ENCODE measurements at regions not wholly inside any gene's neighbourhood (a gene's known extent, or its start where the extent isn't known, plus 50 kb on each side); places are given as distances from the start of the nearest gene placed in this dataset.

DNA sequence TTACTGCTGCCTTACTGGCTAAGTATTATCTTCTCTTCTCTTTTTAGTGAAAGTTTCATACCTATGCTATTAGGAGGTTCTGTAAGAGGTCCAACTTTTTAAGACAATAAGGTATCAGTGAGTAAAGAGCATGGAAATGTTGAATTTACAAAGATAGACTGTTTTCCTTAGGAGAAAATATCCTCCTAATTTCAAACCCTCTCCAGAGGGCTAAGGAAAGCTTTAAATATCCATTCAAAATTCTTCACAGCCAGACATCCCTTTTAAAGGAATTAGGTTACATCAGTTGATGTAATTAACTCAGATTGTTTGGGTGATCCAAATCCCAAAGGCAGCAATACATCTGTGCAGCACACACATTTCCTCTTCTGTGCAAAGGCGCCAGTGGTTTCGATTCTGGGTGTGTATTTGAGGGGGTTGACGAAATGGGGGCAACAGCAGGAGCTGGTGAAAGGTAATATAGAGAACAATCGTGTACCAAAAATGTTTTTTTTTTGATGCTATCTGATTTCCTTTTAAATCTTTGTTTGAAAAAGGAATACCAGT is 273.8 kb upstream of the RPS23 start (continued):
- TF ChIP-seq, protein P1, sequence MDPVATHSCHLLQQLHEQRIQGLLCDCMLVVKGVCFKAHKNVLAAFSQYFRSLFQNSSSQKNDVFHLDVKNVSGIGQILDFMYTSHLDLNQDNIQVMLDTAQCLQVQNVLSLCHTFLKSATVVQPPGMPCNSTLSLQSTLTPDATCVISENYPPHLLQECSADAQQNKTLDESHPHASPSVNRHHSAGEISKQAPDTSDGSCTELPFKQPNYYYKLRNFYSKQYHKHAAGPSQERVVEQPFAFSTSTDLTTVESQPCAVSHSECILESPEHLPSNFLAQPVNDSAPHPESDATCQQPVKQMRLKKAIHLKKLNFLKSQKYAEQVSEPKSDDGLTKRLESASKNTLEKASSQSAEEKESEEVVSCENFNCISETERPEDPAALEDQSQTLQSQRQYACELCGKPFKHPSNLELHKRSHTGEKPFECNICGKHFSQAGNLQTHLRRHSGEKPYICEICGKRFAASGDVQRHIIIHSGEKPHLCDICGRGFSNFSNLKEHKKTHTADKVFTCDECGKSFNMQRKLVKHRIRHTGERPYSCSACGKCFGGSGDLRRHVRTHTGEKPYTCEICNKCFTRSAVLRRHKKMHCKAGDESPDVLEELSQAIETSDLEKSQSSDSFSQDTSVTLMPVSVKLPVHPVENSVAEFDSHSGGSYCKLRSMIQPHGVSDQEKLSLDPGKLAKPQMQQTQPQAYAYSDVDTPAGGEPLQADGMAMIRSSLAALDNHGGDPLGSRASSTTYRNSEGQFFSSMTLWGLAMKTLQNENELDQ (CRISPR knock-in tag; IDR thresholded peaks at IDR 0.05; ENCODE audit: borderline replicate concordance) = no peak
- TF ChIP-seq, protein P2, sequence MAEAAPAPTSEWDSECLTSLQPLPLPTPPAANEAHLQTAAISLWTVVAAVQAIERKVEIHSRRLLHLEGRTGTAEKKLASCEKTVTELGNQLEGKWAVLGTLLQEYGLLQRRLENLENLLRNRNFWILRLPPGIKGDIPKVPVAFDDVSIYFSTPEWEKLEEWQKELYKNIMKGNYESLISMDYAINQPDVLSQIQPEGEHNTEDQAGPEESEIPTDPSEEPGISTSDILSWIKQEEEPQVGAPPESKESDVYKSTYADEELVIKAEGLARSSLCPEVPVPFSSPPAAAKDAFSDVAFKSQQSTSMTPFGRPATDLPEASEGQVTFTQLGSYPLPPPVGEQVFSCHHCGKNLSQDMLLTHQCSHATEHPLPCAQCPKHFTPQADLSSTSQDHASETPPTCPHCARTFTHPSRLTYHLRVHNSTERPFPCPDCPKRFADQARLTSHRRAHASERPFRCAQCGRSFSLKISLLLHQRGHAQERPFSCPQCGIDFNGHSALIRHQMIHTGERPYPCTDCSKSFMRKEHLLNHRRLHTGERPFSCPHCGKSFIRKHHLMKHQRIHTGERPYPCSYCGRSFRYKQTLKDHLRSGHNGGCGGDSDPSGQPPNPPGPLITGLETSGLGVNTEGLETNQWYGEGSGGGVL (CRISPR knock-in tag; IDR thresholded peaks at IDR 0.05) = no peak
- TF ChIP-seq SETDB1 (IDR thresholded peaks at IDR 0.05; ENCODE audit: low read length) (no peak), ZNF551 (CRISPR knock-in tag; IDR thresholded peaks at IDR 0.05) (no peak), MIER1 (IDR thresholded peaks at IDR 0.05; ENCODE audit: low read depth) (no peak)

DNA sequence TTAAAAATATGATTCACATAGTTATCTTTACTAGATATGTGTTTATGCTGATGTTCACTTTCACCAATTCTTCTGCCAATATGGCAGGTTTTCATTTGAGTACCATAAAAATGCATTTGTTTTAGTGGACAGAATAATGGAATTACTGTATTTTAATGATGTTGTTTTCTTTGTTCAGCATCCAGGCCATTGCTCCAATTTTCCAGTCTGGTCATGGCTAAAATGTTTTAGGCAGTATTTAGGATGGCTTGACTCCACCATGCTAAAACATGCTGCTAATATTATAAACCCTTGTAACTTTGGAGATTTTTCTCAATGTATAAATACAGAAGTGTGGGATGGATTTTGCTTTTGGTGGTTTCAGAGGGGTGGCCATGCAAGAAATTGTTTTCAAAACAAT is 273.0 kb upstream of the RPS23 start:
- H3K36me3 ChIP-seq (ENCODE audit: control insufficient read depth, insufficient read depth, low read length) = no peaks in the 10 kb centered on the region
- no peak overlapping the region for H3K27ac ChIP-seq (ENCODE audit: extremely low read depth, low read depth, low read length)
- H3K4me1 ChIP-seq (replicated peaks in 1 of 2; ENCODE audit: control insufficient read depth in 2 of 2, insufficient read depth in 2 of 2, low read length in 2 of 2) = no peaks in the 10 kb centered on the region
- H2AFZ ChIP-seq (ENCODE audit: low read depth, low read length) = no peak overlapping the region
- ChIA-PET CTCF (ENCODE audit: low intra/inter-chr PET ratio) (no interaction called here), POLR2A (no interaction called here)
- no peaks in the 10 kb centered on the region for H3K27me3 ChIP-seq (ENCODE audit: control insufficient read depth in 2 of 2, insufficient read depth in 2 of 2, low read length in 2 of 2)
- H3K4me2 ChIP-seq (ENCODE audit: insufficient read depth, low read length) = no peak overlapping the region
- no peak for ATAC-seq
- H4K20me1 ChIP-seq (replicated peaks; ENCODE audit: control insufficient read depth, insufficient read depth, low read length) = no peaks in the 10 kb centered on the region
- intact Hi-C loops (cut with micrococcal nuclease) (no loop called here), in situ Hi-C loops (cut with MboI) (no loop called here)
- no TSS peak for BruUV-seq (replicated peaks)
- no peak for FAIRE-seq
- TF ChIP-seq ZNF224 (CRISPR knock-in tag; IDR thresholded peaks at IDR 0.05) = no peak
- DNase-seq (ENCODE audit: extremely low read depth in 1 of 4, low spot score in 3 of 4) = no peak
- no peak overlapping the region for H3K4me3 ChIP-seq
- no peak overlapping the region for H3K9ac ChIP-seq (ENCODE audit: insufficient read depth in 1 of 2, low read depth in 2 of 2, low read length in 2 of 2)
- H3K9me3 ChIP-seq (replicated peaks; ENCODE audit: control insufficient read depth, insufficient read depth, low read depth, low read length) = no peaks in the 10 kb centered on the region
- no peaks in the 10 kb centered on the region for H3K9me1 ChIP-seq (ENCODE audit: control insufficient read depth, insufficient read depth, low read length)
- no peaks in the 10 kb centered on the region for H3K79me2 ChIP-seq (ENCODE audit: control insufficient read depth, insufficient read depth, low read length)
